ENCODE measurements at regions not wholly inside any gene's neighbourhood (a gene's known extent, or its start where the extent isn't known, plus 50 kb on each side); places are given as distances from the start of the nearest gene placed in this dataset.

GRCh38 chr3:28994161-28994905, 286.5 kb upstream of the RBMS3 start:
- Histone ChIP-seq H2BK20ac (ENCODE audit: low read length) (no peak overlapping the region), H4K8ac (ENCODE audit: extremely low read depth, insufficient read depth, low read length) (no peak overlapping the region), H3K23me2 (ENCODE audit: low read depth, low read length) (no peaks in the 10 kb centered on the region), H4K20me1 (replicated peaks in 1 of 2; ENCODE audit: control insufficient read depth in 1 of 2, insufficient read depth in 2 of 2, low read length in 2 of 2) (no peaks in the 10 kb centered on the region), H2BK12ac (ENCODE audit: low read depth, low read length) (no peak overlapping the region), H3K23ac (ENCODE audit: insufficient read length) (no peak overlapping the region), H3K4ac (replicated peaks; ENCODE audit: insufficient read length, low read depth, low read length) (no peak overlapping the region), H3K9ac (replicated peaks in 1 of 4; ENCODE audit: extremely low read depth in 1 of 4, low read depth in 3 of 4, low read length in 3 of 4) (no peak overlapping the region), H2AK5ac (ENCODE audit: low read depth, low read length) (no peak overlapping the region), H3K79me1 (ENCODE audit: low read depth, low read length) (no peaks in the 10 kb centered on the region), H2AFZ (ENCODE audit: low read length) (no peak overlapping the region), H3K4me2 (ENCODE audit: insufficient read depth in 1 of 2, low read depth in 2 of 2, low read length in 2 of 2) (no peak overlapping the region), H2BK15ac (ENCODE audit: low read length) (no peak overlapping the region), H3K27me3 (replicated peaks in 1 of 4; ENCODE audit: control insufficient read depth in 3 of 4, extremely low read depth in 1 of 4, insufficient read depth in 3 of 4, low read length in 3 of 4) (no peaks in the 10 kb centered on the region), H3K4me1 (replicated peaks in 1 of 4; ENCODE audit: control insufficient read depth in 3 of 4, insufficient read depth in 4 of 4, low read length in 3 of 4) (no peaks in the 10 kb centered on the region), H3K36me3 (ENCODE audit: control insufficient read depth in 2 of 4, insufficient read depth in 4 of 4, low read length in 3 of 4) (no peaks in the 10 kb centered on the region), H3K79me2 (ENCODE audit: control insufficient read depth in 1 of 2, insufficient read depth in 2 of 2, low read length in 2 of 2) (no peaks in the 10 kb centered on the region), H3K56ac (replicated peaks; ENCODE audit: insufficient read length, low read depth, low read length) (no peak overlapping the region), H2BK5ac (ENCODE audit: low read depth, low read length) (no peak overlapping the region), H3K27ac (ENCODE audit: low read depth, low read length) (no peak overlapping the region), H3K4me3 (ENCODE audit: extremely low read depth in 1 of 4, insufficient read depth in 2 of 4, low read depth in 3 of 4, low read length in 4 of 4) (no peak overlapping the region), H4K91ac (replicated peaks; ENCODE audit: insufficient read length, low read length) (no peak overlapping the region), H2BK120ac (replicated peaks; ENCODE audit: low read depth, low read length) (no peak overlapping the region), H4K5ac (ENCODE audit: insufficient read length, low read depth, low read length) (no peak overlapping the region), H3K14ac (ENCODE audit: insufficient read length) (no peak overlapping the region), H3K18ac (ENCODE audit: extremely low read depth, low read length) (no peak overlapping the region), H3K9me3 (ENCODE audit: insufficient read depth in 2 of 2, low read depth in 1 of 2, low read length in 1 of 2) (no peaks in the 10 kb centered on the region)
- TF ChIP-seq HDAC6 (IDR thresholded peaks at IDR 0.05; ENCODE audit: low read depth, low read length) = no peak
- TF ChIP-seq SIRT6 (IDR thresholded peaks at IDR 0.05; ENCODE audit: low read length) = no peak
- TF ChIP-seq RNF2 (IDR thresholded peaks at IDR 0.05; ENCODE audit: borderline replicate concordance, low read depth, low read length, missing control alignments, poor library complexity, severe bottlenecking) = no peak
- no peak for TF ChIP-seq PHF8 (conservative IDR thresholded peaks at IDR 0.05; ENCODE audit: low read depth, low read length)
- TF ChIP-seq RAD21 (IDR thresholded peaks at IDR 0.05 in 1 of 2, conservative IDR thresholded peaks at IDR 0.05 in 1 of 2; ENCODE audit: low read depth in 2 of 2, low read length in 2 of 2) = no peak
- ChIA-PET CTCF (ENCODE audit: partially characterized antibody) (interaction anchor here (0.6 kb wide), 1 partner anchor 192 kb away, joined by 3 read pairs; no protein-coding TSS in a partner anchor), POLR2A (ENCODE audit: partially characterized antibody) (no interaction called here)
- FAIRE-seq = no peak
- DNase-seq (ENCODE audit: low read depth in 1 of 2, low spot score in 2 of 2) = no peak
- 84% methylated on average over 6 of the region's 6 CpGs; no CpG with 5 or more reads in 1 of the 2 experiments for WGBS, 2 experiments (ENCODE audit: extremely low coverage in 1 of 2, insufficient coverage in 1 of 2, insufficient read length in 1 of 2, insufficient replicate concordance in 2 of 2, low coverage in 1 of 2, low lambda C conversion rate in 2 of 2, missing lambda C conversion rate in 1 of 2)

Measured in H1 (cell line).